A673 (cell line): ENCODE measurements at regions not wholly inside any gene's neighbourhood (a gene's known extent, or its start where the extent isn't known, plus 50 kb on each side); places are given as distances from the start of the nearest gene placed in this dataset.
A peak's percentile ranks its signal among the peaks of the same experiment; 100 is the strongest.
"Not testable (repeated sequence)": the region's sequence is repeated elsewhere in the genome, so short reads cannot be mapped to it uniquely, and the experiment has no call there.

ENCODE experiments used
- BruUV-seq: library from RNA; stranded (reverse); fragments of 400-500 nt; replicated peaks from 2 replicates; lab custom pipeline; 2021; lab: Mats Ljungman, UMichigan
- CTCF ChIA-PET: fragments of 300-600 bp; sonication (Branson Sonifier 250); formaldehyde crosslinking; loops from one replicate; lab custom pipeline; 2022; ENCODE audit warnings: antibody characterized with exemption; lab: Charles Lee
- POLR2A ChIA-PET: fragments of 300-600 bp; sonication (Branson Sonifier 250); formaldehyde crosslinking; loops from one replicate; lab custom pipeline; 2022; ENCODE audit warnings: antibody characterized with exemption; ENCODE audit not compliant: low non-redundant PET; lab: Charles Lee
- DNase-seq: peaks from one replicate; pipeline ENCODE4 v3.0.0-alpha.2; 2015; ENCODE audit warnings: low spot score
- H3K27ac ChIP-seq: fragments of 200-600 bp; sonication (generic); 2 replicates; pipeline ENCODE4 v1.5.1; 2016; ENCODE audit warnings: mixed run types, low read depth, mild to moderate bottlenecking, mixed read lengths, antibody characterized with exemption, low read length; ENCODE audit not compliant: poor library complexity, severe bottlenecking
- H3K27me3 ChIP-seq: fragments of 200-600 bp; sonication (generic); replicated peaks from 2 replicates; pipeline ENCODE4 v1.6.1; 2017; ENCODE audit warnings: mixed run types, low read depth, mild to moderate bottlenecking, mixed read lengths, antibody characterized with exemption, low read length; ENCODE audit not compliant: insufficient read depth, poor library complexity
- H3K36me3 ChIP-seq: fragments of 200-600 bp; sonication (generic); 2 replicates; pipeline ENCODE4 v1.6.1; 2016; ENCODE audit warnings: mixed run types, mild to moderate bottlenecking, mixed read lengths, antibody characterized with exemption, low read length; ENCODE audit not compliant: insufficient read depth, poor library complexity, severe bottlenecking
- H3K4me1 ChIP-seq: fragments of 200-600 bp; sonication (generic); 2 replicates; pipeline ENCODE4 v1.6.1; 2017; ENCODE audit warnings: mixed run types, mild to moderate bottlenecking, mixed read lengths, antibody characterized with exemption, low read length; ENCODE audit not compliant: insufficient read depth, poor library complexity, severe bottlenecking
- H3K4me3 ChIP-seq: fragments of 200-600 bp; sonication (generic); 2 replicates; pipeline ENCODE4 v1.5.1; 2016; ENCODE audit warnings: low read depth, mixed run types, mild to moderate bottlenecking, mixed read lengths, low read length; ENCODE audit not compliant: poor library complexity, severe bottlenecking
- H3K9me3 ChIP-seq: fragments of 200-600 bp; sonication (generic); 2 replicates; pipeline ENCODE4 v1.6.1; 2016; ENCODE audit warnings: mixed run types, low read depth, mild to moderate bottlenecking, mixed read lengths, antibody characterized with exemption, low read length; ENCODE audit not compliant: poor library complexity, severe bottlenecking
- EZH2 ChIP-seq: fragments of 200-600 bp; sonication (generic); IDR thresholded peaks from 2 replicates; pipeline ENCODE4 v1.6.1; 2017; ENCODE audit warnings: borderline replicate concordance, low read depth, mild to moderate bottlenecking, mixed read lengths, antibody characterized with exemption, low read length; ENCODE audit not compliant: poor library complexity, severe bottlenecking
- intact Hi-C: fragments of 100-400 bp; cut with micrococcal nuclease; formaldehyde crosslinking; loops from one replicate; pipeline ENCODE4 v1.10.0; 2022; ENCODE audit not compliant: unreplicated experiment
- TF ChIP-seq, protein P1 (sequence below): fragments of 300-800, 200-600 bp; sonication (generic); conservative IDR thresholded peaks from 2 replicates; pipeline ENCODE4 v1.5.1; 2017; ENCODE audit warnings: low read depth, mild to moderate bottlenecking, antibody characterized with exemption, low read length, moderate library complexity, mixed read lengths

DNA sequence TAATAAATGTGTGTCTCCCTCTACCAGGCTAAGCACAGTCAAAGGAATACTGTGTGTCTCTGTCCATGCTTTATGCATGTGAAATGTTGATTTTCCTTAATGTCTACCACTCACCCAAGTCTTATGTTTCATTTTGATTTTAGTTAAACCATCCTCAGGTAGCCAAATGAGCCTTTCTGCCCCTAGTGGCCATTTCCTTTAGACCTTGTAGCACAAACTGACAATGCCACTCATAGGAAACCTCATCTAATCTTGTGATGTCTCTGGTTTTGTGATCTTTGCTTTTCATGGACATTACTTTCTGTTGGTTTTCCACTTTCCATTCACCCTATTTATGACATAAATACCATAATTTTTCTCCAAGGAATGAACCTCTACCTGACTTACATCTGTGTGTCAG, 820.8 kb downstream of the MAT2B start:
- H3K36me3 ChIP-seq: no peaks in the 10 kb centered on the region
- H3K9me3 ChIP-seq: no peaks in the 10 kb centered on the region
- H3K27me3 ChIP-seq: no peaks in the 10 kb centered on the region
- no peak overlapping the region for H3K4me3 ChIP-seq
- POLR2A ChIA-PET: no interaction called here
- intact Hi-C loops: no loop called here
- CTCF ChIA-PET: no interaction called here
- no peaks in the 10 kb centered on the region for H3K4me1 ChIP-seq
- DNase-seq: no peak
- no peak overlapping the region for H3K27ac ChIP-seq
- TF ChIP-seq, protein P1, sequence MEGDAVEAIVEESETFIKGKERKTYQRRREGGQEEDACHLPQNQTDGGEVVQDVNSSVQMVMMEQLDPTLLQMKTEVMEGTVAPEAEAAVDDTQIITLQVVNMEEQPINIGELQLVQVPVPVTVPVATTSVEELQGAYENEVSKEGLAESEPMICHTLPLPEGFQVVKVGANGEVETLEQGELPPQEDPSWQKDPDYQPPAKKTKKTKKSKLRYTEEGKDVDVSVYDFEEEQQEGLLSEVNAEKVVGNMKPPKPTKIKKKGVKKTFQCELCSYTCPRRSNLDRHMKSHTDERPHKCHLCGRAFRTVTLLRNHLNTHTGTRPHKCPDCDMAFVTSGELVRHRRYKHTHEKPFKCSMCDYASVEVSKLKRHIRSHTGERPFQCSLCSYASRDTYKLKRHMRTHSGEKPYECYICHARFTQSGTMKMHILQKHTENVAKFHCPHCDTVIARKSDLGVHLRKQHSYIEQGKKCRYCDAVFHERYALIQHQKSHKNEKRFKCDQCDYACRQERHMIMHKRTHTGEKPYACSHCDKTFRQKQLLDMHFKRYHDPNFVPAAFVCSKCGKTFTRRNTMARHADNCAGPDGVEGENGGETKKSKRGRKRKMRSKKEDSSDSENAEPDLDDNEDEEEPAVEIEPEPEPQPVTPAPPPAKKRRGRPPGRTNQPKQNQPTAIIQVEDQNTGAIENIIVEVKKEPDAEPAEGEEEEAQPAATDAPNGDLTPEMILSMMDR: peak; percentile 31
- no peak for TF ChIP-seq EZH2
- BruUV-seq: no TSS peak

DNA sequence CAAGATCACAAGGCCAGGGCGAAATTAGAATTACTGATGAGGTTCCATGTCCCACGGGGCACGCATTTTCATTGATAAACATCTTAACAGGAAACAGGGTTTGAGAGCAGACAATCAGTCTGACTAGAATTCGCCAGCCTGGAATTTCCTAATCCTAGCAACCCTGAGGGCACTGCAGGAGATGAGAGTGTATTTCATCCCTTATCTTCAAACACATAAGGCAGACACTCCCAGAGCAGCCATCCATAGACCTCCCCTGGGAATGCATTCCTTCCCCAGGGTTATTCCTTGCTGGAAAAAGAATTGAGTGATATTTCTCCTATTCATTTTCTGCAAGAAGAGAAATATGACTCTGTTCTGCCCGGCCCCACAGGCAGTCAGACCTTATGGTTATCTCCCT, 821.7 kb downstream of the MAT2B start:
- POLR2A ChIA-PET, intact Hi-C loops, CTCF ChIA-PET, H3K4me3 ChIP-seq, H3K27me3 ChIP-seq, H3K27ac ChIP-seq, H3K4me1 ChIP-seq, H3K9me3 ChIP-seq, H3K36me3 ChIP-seq, BruUV-seq: not testable (repeated sequence)
- peak; percentile 27 for DNase-seq

DNA sequence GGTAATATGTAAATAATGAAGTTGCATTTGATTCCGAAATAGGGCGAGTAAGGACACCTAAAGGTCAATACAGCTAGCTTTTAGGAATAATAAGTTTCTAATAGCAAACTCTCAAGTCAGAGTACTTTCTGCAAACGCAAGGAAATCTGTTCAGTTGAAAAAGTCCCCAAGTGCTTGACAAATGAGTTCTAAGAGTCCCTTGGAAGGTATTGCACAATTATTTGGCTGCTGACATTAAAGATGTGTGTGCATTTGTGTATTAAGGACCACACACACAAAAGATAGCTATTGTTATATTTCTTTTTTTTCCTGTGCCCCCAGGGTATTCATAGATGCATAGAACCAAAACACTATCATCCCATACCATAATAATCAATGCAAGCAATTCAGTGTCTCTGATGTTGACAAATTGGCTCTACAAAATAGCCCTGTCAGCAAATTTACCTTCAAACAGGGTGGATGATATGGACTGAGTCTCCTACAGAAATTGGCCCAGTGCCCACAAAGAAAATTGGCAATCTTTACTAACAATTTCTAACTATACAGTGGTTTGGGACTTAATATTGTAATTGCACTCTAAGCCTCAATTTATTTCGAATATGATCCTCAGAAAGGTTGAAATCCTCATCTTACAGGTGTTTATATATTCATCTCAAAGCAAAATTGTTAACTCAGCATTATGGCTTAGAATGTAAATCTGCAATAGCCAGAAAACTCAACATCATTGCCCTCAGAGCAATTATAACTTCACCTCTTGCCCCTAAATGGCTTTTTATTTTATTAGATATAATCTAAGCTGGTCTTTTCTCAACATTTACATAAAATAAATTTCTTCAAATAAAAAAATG, 827.2 kb downstream of the MAT2B start:
- no peaks in the 10 kb centered on the region for H3K36me3 ChIP-seq
- H3K9me3 ChIP-seq: no peaks in the 10 kb centered on the region
- no peaks in the 10 kb centered on the region for H3K27me3 ChIP-seq
- H3K4me3 ChIP-seq: no peak overlapping the region
- no peak for TF ChIP-seq EZH2
- TF ChIP-seq, protein P1: no peak
- no peaks in the 10 kb centered on the region for H3K4me1 ChIP-seq
- CTCF ChIA-PET: no interaction called here
- POLR2A ChIA-PET: no interaction called here
- intact Hi-C loops: no loop called here
- no TSS peak for BruUV-seq
- DNase-seq: no peak
- H3K27ac ChIP-seq: no peak overlapping the region

DNA sequence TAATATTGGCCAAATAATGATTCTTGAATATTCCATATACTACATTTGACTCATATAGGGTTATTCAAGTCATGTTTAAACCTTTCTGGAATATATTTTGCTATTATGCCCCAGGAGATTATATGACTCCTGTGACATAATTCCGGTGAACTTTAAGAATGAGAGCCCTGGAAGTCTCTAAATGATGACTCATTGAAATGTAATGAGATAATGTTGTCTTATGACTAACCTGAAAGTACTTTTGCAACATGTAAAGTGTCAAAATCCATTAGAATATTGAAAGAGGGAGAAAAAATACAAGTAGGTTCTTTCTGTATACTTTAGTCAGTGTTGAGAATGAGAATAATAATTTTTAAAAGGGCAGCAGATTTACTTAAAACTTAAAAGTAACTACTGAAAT, 830.4 kb downstream of the MAT2B start:
- POLR2A ChIA-PET: no interaction called here
- H3K36me3 ChIP-seq: no peaks in the 10 kb centered on the region
- H3K4me3 ChIP-seq: no peak overlapping the region
- H3K4me1 ChIP-seq: no peaks in the 10 kb centered on the region
- peak; percentile 16 for DNase-seq
- no peaks in the 10 kb centered on the region for H3K9me3 ChIP-seq
- CTCF ChIA-PET: no interaction called here
- intact Hi-C loops: no loop called here
- H3K27ac ChIP-seq: no peak overlapping the region
- no TSS peak for BruUV-seq
- no peak for TF ChIP-seq EZH2
- TF ChIP-seq, protein P1: no peak
- no peaks in the 10 kb centered on the region for H3K27me3 ChIP-seq
